ENCODE measurements at regions not wholly inside any gene's neighbourhood (a gene's known extent, or its start where the extent isn't known, plus 50 kb on each side); places are given as distances from the start of the nearest gene placed in this dataset.

DNA sequence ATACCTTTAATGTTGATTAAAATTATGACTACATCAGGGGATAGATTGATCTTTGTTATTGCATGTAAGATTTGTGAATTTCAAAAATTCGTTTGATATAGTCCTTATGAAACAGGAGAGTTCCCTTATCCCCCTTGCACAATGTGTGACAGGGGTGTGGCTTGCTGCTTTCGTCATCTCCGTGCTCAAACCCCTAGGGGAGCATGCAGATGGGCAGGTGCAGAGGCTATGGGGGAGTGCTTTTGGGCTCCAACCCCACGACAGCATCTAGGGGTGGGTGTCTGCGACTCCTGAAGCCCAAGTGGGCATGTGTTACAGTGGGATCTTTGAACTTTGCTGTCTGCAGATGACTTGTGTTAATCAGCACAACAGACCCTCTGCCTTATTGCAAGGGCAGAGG, 360.1 kb upstream of the GOLIM4 start:
- 70 to 100% methylated on average over 1 to 5 of the region's 5 CpGs for WGBS, 2 experiments (ENCODE audit: insufficient coverage in 1 of 2, insufficient read length in 1 of 2)
- DNase-seq: no peak
- H3K36me3 ChIP-seq (ENCODE audit: control insufficient read depth, insufficient read depth, low read length): no peaks in the 10 kb centered on the region
- TF ChIP-seq, protein P1, sequence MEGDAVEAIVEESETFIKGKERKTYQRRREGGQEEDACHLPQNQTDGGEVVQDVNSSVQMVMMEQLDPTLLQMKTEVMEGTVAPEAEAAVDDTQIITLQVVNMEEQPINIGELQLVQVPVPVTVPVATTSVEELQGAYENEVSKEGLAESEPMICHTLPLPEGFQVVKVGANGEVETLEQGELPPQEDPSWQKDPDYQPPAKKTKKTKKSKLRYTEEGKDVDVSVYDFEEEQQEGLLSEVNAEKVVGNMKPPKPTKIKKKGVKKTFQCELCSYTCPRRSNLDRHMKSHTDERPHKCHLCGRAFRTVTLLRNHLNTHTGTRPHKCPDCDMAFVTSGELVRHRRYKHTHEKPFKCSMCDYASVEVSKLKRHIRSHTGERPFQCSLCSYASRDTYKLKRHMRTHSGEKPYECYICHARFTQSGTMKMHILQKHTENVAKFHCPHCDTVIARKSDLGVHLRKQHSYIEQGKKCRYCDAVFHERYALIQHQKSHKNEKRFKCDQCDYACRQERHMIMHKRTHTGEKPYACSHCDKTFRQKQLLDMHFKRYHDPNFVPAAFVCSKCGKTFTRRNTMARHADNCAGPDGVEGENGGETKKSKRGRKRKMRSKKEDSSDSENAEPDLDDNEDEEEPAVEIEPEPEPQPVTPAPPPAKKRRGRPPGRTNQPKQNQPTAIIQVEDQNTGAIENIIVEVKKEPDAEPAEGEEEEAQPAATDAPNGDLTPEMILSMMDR (conservative IDR thresholded peaks at IDR 0.05): no peak
- H3K9me3 ChIP-seq (ENCODE audit: control insufficient read depth, low read length): no peaks in the 10 kb centered on the region
- no peak overlapping the region for H3K4me3 ChIP-seq (ENCODE audit: low read length)
- no peaks in the 10 kb centered on the region for H3K9me3 Mint-ChIP-seq
- no peaks in the 10 kb centered on the region for H3K27me3 Mint-ChIP-seq (ENCODE audit: insufficient read depth)
- H3K9ac ChIP-seq (ENCODE audit: extremely low read depth, low read length, poor library complexity, severe bottlenecking): no peak overlapping the region
- H3K27ac ChIP-seq (ENCODE audit: low read depth, low read length): no peak overlapping the region
- H3K4me1 Mint-ChIP-seq: no peaks in the 10 kb centered on the region
- H3K27ac Mint-ChIP-seq: no peak overlapping the region
- H3K36me3 Mint-ChIP-seq (ENCODE audit: low read depth): no peaks in the 10 kb centered on the region
- no peak overlapping the region for H3K4me3 Mint-ChIP-seq
- H3K4me1 ChIP-seq (ENCODE audit: control insufficient read depth, insufficient read depth, low read length): no peaks in the 10 kb centered on the region
- H3K27me3 ChIP-seq (ENCODE audit: control insufficient read depth, insufficient read depth, low read length, poor library complexity, severe bottlenecking): no peaks in the 10 kb centered on the region

DNA sequence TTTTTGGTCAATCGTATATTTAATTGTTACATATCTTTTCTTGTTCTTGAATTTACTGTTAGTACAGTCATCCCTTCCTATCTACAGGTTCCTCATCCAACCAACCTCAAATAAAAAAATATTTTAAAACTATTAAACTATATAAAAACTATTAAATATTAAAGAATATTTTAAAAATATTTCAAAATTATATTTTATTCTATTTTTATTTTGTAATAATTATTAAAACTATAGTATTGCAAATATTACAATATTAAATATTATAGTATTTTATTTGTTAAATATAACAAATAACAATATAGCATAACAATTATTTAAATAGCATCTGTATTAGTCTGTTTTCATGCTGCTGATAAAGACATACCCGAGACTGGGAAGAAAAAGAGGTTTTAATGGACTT, 357.9 kb upstream of the GOLIM4 start:
- no peaks in the 10 kb centered on the region for H3K36me3 Mint-ChIP-seq (ENCODE audit: low read depth)
- Histone ChIP-seq H3K9ac (ENCODE audit: extremely low read depth, low read length, poor library complexity, severe bottlenecking) (no peak overlapping the region), H3K4me3 (ENCODE audit: low read length) (no peak overlapping the region), H3K36me3 (ENCODE audit: control insufficient read depth, insufficient read depth, low read length) (no peaks in the 10 kb centered on the region), H3K9me3 (ENCODE audit: control insufficient read depth, low read length) (no peaks in the 10 kb centered on the region), H3K27me3 (ENCODE audit: control insufficient read depth, insufficient read depth, low read length, poor library complexity, severe bottlenecking) (no peaks in the 10 kb centered on the region), H3K4me1 (ENCODE audit: control insufficient read depth, insufficient read depth, low read length) (no peaks in the 10 kb centered on the region), H3K27ac (ENCODE audit: low read depth, low read length) (no peak overlapping the region)
- TF ChIP-seq, protein P1 (conservative IDR thresholded peaks at IDR 0.05): no peak
- no peaks in the 10 kb centered on the region for H3K4me1 Mint-ChIP-seq
- no peak for DNase-seq
- H3K4me3 Mint-ChIP-seq: no peak overlapping the region
- H3K27ac Mint-ChIP-seq: no peak overlapping the region
- H3K9me3 Mint-ChIP-seq: no peaks in the 10 kb centered on the region
- no peaks in the 10 kb centered on the region for H3K27me3 Mint-ChIP-seq (ENCODE audit: insufficient read depth)
- WGBS, 2 experiments (ENCODE audit: insufficient coverage in 1 of 2, insufficient read length in 1 of 2): 94 to 100% methylated on average over 1 of the region's 2 CpGs

DNA sequence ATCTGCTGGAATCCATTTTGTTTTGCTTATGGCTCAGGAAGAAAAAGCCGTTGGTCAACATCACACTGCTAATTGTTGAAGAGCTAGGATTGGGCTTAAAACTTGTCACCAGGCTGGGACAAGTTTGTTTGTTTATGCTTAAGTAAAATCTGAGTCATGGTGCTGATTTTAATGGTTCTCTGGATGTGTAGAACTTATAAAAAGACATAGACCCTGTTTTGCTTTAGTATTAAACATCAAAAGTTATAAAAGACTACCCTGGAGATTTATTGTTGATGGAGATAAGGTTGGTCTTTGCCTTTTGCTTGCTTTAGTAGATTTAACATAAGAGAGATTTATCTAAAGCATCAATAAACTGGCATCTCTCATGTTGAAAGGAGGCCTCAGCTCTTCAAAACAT, 348.2 kb upstream of the GOLIM4 start:
- Histone ChIP-seq H3K4me3 (ENCODE audit: low read length) (no peak overlapping the region), H3K27me3 (ENCODE audit: control insufficient read depth, insufficient read depth, low read length, poor library complexity, severe bottlenecking) (no peaks in the 10 kb centered on the region), H3K36me3 (ENCODE audit: control insufficient read depth, insufficient read depth, low read length) (no peaks in the 10 kb centered on the region), H3K27ac (ENCODE audit: low read depth, low read length) (no peak overlapping the region), H3K9me3 (ENCODE audit: control insufficient read depth, low read length) (no peaks in the 10 kb centered on the region), H3K4me1 (ENCODE audit: control insufficient read depth, insufficient read depth, low read length) (no peaks in the 10 kb centered on the region), H3K9ac (ENCODE audit: extremely low read depth, low read length, poor library complexity, severe bottlenecking) (no peak overlapping the region)
- H3K9me3 Mint-ChIP-seq: no peaks in the 10 kb centered on the region
- H3K27me3 Mint-ChIP-seq (ENCODE audit: insufficient read depth): no peaks in the 10 kb centered on the region
- H3K4me1 Mint-ChIP-seq: no peaks in the 10 kb centered on the region
- WGBS, 2 experiments (ENCODE audit: insufficient coverage in 1 of 2, insufficient read length in 1 of 2): 81 to 89% methylated on average over 1 of the region's 1 CpG
- H3K36me3 Mint-ChIP-seq (ENCODE audit: low read depth): no peaks in the 10 kb centered on the region
- TF ChIP-seq, protein P1 (conservative IDR thresholded peaks at IDR 0.05): no peak
- DNase-seq: no peak
- H3K27ac Mint-ChIP-seq: no peak overlapping the region
- H3K4me3 Mint-ChIP-seq: no peak overlapping the region

Measured in endodermal cell (in vitro differentiated cells).